ENCODE measurements at regions not wholly inside any gene's neighbourhood (a gene's known extent, or its start where the extent isn't known, plus 50 kb on each side); places are given as distances from the start of the nearest gene placed in this dataset.

DNA sequence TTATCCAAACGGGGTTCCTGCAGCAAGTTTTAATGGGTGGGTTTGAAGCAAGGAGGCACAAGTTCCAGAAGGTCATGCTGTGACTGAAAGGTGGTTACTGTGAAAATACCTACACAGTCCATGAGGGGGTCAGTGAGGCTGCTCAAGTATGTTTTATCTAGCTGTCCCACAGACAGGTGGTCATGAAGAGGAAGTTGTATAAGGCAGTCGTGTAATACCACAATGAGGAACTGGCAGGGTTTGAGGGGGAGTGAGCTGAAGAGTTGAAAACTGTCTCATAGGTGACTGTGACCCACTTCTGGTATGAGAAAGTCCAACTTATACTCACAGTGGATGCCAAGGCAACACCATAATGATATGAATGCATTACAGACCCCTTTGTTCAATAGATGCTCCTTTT, 856.8 kb downstream of the OTOL1 start:
- DNase-seq = peak; percentile 15

- DNase-seq = no peak
Observed at GRCh38 chr3:162354356-162354755, 857.7 kb downstream of the OTOL1 start.

DNA sequence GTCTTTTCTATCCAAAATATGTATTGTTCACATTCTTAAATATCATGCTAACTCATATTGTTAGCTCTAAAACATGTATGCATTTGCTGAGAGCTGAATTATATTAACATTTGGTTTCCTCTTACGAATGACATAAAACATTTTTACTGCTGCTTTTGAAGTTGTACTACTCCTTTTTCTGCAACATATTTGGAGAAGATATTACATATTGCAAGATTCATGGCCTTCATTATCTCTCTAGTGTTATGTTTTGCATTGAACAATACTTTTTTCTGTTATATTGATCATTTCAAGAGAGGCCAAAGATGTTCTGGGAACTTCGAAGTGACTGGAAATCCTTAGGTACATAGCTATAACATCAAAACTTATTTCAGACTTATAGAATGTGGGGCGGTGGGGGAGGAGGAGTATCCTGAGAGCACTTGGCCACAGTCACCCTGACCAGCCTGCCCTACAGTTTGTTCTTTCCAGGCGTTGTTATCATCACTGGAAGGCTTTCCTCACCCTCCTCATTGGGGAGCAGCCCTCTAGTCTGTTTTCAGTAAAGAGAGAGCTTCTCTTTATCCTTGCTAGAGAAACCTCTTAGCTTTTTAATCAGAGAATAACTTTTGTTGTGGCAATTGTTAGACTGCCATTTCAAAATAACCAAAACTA, 868.6 kb downstream of the OTOL1 start:
- no peak for DNase-seq

DNA sequence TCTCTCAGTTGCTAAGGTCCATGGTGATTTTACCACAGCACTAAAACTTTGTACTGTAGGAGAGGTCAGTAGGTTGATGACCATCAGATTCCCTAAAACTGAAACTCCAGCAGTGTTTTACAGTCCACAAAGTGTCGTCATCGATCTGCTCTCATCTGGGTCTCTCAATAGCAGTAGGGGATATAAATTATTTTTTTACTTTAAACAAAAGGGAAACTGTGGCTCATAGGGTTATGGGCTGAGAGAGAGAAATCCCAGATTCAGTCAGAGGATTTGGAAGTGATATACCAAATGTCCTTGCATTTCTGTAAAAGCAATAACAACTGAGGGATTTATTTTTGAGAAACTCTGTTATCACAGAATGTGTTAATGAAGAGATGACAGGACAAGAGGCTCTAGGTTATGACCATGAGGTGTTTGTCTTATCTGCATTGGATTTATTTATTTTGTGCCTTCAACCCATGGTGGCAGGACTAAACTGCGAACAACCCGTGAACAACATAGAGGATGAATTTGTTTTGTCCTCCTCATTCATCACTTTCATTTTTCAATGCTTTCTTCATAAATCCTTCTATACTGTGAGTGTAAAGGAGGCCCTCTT, 869.7 kb downstream of the OTOL1 start:
- DNase-seq = no peak

- no peak for DNase-seq
Observed at GRCh38 chr3:162367429-162368260, 871.0 kb downstream of the OTOL1 start.

- DNase-seq = no peak
Observed at GRCh38 chr3:162368417-162368816, 871.8 kb downstream of the OTOL1 start.

DNA sequence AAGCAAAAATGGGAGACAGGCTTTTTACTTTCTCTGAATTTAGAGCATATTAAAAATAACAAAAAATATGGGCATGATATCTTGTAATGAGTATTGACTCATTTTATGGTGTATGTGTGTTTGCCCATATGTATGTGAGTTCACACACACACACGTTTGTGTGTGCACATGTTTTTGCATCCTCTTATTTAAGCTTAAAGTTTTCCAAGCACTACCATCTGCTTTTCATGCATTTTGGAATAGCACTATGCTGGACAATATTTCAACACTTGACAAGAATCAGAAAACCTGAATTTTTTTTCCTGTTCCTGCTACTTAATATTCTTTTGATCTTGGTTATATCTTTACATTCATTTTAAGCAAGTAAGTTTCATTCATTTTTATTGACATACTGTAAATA, 872.7 kb downstream of the OTOL1 start:
- no peak for DNase-seq

DNA sequence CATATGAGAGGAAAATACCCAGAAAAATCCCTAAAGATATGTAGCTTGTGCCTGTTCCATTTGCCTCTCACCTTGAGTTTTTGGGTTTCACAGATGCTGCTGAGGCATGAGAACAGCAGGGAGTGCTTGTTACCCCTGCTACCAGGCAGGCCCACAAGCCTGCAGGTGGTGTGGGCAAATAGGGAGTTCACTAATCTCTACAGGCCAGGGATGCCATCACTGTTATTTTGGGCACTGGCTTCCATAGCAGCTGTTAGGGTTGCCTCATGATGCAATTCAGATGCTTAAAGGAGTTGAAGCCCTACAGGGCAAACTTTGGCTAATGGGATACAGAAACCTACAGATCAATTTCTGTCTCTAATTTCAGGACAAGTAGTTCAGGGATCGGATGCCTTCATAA, 873.5 kb downstream of the OTOL1 start:
- no peak for DNase-seq

- no peak for DNase-seq
Observed at GRCh38 chr3:162376761-162377160, 880.2 kb downstream of the OTOL1 start.

DNA sequence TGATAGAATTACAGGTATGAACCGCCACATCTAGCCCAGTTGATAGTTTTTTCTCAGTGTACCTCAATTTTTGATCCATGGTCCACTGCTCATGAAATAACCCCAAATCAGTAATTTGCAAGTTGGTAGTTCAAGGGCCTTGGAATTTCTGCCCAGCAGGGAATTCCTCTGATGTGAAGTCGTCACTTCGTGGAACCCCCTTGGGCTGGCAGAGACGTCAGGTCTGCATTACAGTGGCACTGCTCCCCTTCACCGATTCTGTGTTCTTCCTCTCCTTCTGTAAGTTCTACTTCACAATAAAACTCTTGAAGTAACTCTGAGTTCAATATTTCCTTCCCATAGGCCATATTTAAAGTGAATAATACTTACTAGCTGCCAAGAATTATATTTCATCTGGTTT, 881.0 kb downstream of the OTOL1 start:
- DNase-seq = no peak

DNA sequence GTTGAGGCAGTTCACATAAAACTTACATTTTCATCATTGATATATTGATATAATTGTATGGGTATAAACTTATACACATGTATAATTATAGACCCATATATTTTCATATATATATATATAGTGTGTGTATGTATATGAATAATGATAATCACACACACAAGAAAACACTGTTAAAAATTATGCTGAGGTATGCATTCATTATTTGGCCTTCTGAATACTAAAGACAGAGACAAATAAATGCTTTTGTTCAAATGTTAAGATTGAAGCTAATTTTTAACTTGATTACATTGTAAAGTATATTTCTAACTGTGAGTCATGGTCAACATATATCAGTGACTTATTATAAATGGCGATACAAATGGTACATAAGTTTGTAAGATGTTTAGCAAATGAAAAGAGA, 888.8 kb downstream of the OTOL1 start:
- no peak for DNase-seq

GRCh38 chr3:162390891-162391290, 894.3 kb downstream of the OTOL1 start:
- no peak for DNase-seq

DNA sequence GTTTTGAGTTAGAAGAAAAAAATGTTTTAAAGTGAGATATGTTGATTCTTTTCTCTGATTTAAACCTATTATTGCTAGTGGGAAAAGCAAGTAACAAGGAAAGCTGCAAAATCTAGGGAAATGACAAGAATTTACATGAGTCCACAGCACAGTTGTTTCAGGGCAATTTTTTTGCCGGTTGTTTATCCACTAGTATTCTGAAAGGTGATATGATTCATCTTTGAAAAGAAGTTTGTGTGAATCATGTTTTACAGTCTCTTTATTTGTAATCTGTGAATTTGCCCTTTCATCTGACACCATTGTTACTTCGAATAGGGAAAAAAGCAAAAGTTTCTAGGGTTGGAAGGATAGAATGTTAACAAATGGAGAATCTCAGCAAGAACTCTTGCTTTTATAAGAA, 894.7 kb downstream of the OTOL1 start:
- DNase-seq = no peak

GRCh38 chr3:162395496-162395895, 898.9 kb downstream of the OTOL1 start:
- no peak for DNase-seq

DNA sequence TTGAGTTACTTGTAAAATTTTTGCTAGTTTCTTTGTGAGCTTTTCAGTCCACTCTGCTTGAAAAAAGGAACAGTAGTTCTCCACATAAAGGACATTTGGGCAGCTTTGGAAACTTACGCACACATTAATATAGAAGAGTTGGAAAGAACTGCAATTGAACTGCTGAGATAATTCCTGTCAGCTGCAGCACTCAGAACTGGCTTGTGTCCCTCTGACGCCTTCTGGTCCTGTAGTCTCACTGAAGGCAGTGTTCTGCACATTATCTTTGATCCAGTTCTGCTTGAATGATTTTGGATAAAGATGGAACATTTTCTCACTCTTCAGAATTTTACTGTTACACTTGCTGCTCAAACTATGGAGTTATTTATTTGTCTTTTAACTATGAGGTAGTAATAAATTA, 901.9 kb downstream of the OTOL1 start:
- no peak for DNase-seq

DNA sequence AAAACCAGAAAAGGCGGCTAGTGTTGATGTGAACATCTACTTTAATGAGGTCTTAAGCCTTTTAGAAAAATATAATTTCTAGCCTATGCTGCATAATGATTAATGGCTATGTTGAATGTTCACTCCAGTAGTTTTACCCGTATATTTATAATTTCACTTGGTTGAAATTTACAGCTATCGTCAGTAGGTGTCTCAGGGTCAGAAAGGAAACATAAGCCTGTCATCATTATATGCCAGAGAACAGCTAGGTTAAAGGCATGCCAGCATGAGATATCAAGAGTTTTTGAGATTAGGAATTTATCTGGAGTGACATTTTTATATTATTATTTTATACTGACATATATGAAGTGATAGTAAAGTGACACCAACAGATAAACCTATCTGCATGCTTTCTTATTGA, 904.1 kb downstream of the OTOL1 start:
- no peak for DNase-seq

DNA sequence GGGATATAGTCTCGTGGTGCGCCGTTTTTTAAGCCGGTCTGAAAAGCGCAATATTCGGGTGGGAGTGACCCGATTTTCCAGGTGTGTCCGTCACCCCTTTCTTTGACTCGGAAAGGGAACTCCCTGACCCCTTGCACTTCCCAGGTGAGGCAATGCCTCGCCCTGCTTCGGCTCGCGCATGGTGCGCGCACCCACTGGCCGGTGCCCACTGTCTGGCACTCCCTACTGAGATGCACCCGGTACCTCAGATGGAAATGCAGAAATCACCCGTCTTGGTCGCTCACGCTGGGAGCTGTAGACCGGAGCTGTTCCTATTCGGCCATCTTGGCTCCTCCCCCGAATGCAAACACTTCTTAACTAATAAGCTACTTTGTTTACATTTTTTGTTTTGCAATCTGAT, 914.9 kb downstream of the OTOL1 start:
- peak; percentile 15 for DNase-seq

GRCh38 chr3:162421721-162422120, 925.1 kb downstream of the OTOL1 start:
- no peak for DNase-seq

- no peak for DNase-seq
Observed at GRCh38 chr3:162428192-162428591, 931.6 kb downstream of the OTOL1 start.

DNA sequence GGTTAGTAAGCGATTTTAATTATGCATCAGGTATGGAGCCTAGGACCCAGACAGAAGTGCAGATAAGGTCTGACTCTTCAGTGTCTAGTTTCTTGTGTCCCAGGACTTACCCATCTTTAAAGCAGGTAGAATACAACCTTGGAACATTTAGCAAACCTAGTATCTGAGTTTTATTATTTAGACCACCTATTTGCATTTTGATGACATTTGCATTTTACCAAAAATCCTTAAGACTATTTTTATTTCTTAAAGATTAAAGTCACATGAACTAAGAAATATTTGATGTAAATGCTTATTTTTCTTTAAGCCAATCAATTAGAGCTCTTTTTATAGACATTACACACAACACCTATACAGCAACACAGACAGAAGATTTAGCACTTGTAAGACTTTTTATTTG, 939.1 kb downstream of the OTOL1 start:
- no peak for DNase-seq

DNA sequence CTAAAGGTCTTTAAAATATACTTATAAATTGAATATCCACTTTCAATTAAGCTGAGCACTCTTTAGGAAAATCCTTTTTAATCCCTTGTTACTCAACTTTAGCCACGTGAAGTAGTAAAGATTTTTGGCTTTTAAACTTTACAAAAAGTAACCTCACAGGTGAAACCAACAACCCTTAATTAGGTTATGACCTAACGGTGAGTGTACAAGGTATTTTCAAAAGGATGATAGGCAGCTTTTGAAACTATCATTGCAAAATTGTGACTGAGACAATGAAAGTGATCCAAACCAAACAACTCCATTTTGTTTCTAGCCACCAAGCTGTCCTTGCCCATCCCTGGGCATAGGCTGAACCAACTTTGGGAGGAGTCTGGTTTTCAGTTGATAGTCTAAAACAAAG, 940.2 kb downstream of the OTOL1 start:
- no peak for DNase-seq

DNA sequence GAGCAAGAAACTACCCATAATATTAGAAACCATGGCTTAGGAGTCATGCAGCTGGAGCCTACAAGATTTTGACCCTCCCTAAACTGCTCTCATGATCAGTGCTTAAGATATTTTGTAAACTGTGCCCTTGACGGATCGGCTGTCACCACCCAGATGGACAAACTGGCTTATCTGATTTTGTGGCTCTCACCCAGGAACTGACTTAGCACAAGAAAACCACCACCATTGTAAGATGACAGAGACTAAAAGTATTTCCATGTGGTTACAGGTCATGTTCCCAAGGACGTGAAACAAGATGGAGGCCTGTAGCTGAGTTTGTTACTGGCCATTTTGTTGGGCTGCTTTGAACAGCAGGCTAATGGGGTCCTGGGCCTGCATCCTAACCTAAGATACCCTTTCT, 940.9 kb downstream of the OTOL1 start:
- DNase-seq = no peak

- no peak for DNase-seq
Observed at GRCh38 chr3:162441716-162442115, 945.1 kb downstream of the OTOL1 start.

DNA sequence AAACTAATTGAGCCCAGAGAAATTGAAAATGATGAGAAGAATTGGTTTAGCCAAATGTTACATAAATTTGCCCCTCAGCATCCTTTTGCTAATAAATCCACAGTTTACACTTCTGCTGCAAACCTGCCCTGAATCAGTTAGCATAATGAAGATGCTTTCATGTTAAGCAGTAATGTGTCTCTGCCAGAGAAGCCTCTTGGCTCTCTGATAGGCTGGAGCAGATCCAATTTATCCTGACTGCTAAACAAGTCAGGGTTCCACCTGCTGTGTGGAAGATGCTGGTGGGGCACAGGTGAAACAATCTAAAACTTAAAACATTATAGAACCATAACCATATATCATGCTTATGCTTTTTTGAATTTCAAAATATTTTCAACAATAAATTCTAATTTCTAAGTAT, 946.8 kb downstream of the OTOL1 start:
- DNase-seq = no peak
